Loucy (cell line): ENCODE measurements at regions not wholly inside any gene's neighbourhood (a gene's known extent, or its start where the extent isn't known, plus 50 kb on each side); places are given as distances from the start of the nearest gene placed in this dataset.
A peak's percentile ranks its signal among the peaks of the same experiment; 100 is the strongest.

Source experiments
- H2AFZ ChIP-seq: fragments of 200-600 bp; sonication (generic); 2 replicates; pipeline ENCODE4 v1.6.0; 2016; ENCODE audit warnings: antibody characterized with exemption, mild to moderate bottlenecking, low read length, moderate library complexity
- H3F3A ChIP-seq: fragments of 200-600 bp; 2 replicates; pipeline ENCODE4 v1.6.0; 2016; ENCODE audit warnings: antibody characterized with exemption, low read depth, mild to moderate bottlenecking
- H3K27me3 ChIP-seq: fragments of 200-600 bp; sonication (generic); 2 replicates; pipeline ENCODE4 v1.6.1; 2014; ENCODE audit warnings: low read length, mild to moderate bottlenecking; ENCODE audit not compliant: insufficient read depth, poor library complexity, severe bottlenecking
- H3K36me3 ChIP-seq: fragments of 200-600 bp; sonication (generic); 2 replicates; pipeline ENCODE4 v1.6.1; 2016; ENCODE audit warnings: low read length; ENCODE audit not compliant: insufficient read depth
- H3K4me1 ChIP-seq: fragments of 200-600 bp; sonication (generic); 2 replicates; pipeline ENCODE4 v1.5.1; 2014; ENCODE audit warnings: low read length, mild to moderate bottlenecking; ENCODE audit not compliant: insufficient read depth, poor library complexity, severe bottlenecking
- H3K4me2 ChIP-seq: fragments of 200-600 bp; sonication (generic); 2 replicates; pipeline ENCODE4 v1.6.0; 2014; ENCODE audit warnings: antibody characterized with exemption, low read length, low read depth, mild to moderate bottlenecking; ENCODE audit not compliant: poor library complexity, severe bottlenecking
- H3K4me3 ChIP-seq: fragments of 200-600 bp; sonication (generic); 2 replicates; pipeline ENCODE4 v1.5.1; 2014; ENCODE audit warnings: low read length, mild to moderate bottlenecking, mixed read lengths; ENCODE audit not compliant: poor library complexity, severe bottlenecking
- H3K79me2 ChIP-seq: fragments of 200-600 bp; sonication (generic); 2 replicates; pipeline ENCODE4 v1.6.1; 2014; ENCODE audit warnings: low read length; ENCODE audit not compliant: insufficient read depth
- H3K9ac ChIP-seq: fragments of 200-600 bp; sonication (generic); 2 replicates; pipeline ENCODE4 v1.6.0; 2014; ENCODE audit warnings: mild to moderate bottlenecking, low read depth, low read length, moderate library complexity; ENCODE audit not compliant: poor library complexity, severe bottlenecking
- H3K9me2 ChIP-seq: fragments of 200-600 bp; sonication (generic); replicated peaks from 2 replicates; pipeline ENCODE4 v1.6.1; 2016; ENCODE audit warnings: low read depth, low read length, mixed read lengths
- H3K9me3 ChIP-seq: fragments of 200-600 bp; sonication (generic); 2 replicates; pipeline ENCODE4 v1.6.1; 2014; ENCODE audit warnings: mild to moderate bottlenecking, antibody characterized with exemption, low read length, low read depth; ENCODE audit not compliant: insufficient read depth
- H4K20me1 ChIP-seq: fragments of 200-600 bp; sonication (generic); 2 replicates; pipeline ENCODE4 v1.6.0; 2014; ENCODE audit warnings: antibody characterized with exemption, low read length, mild to moderate bottlenecking; ENCODE audit not compliant: insufficient read depth, poor library complexity, severe bottlenecking
- CTCF ChIP-seq: fragments of 200-600 bp; sonication (generic); conservative IDR thresholded peaks from 2 replicates; pipeline ENCODE4 v1.5.1; 2014; ENCODE audit warnings: mild to moderate bottlenecking, antibody characterized with exemption, low read length
- EZH2phosphoT487 ChIP-seq: fragments of 200-600 bp; IDR thresholded peaks from 2 replicates; pipeline ENCODE4 v1.6.1; 2018; ENCODE audit warnings: antibody characterized with exemption, mild to moderate bottlenecking, moderate library complexity, borderline replicate concordance

GRCh38 chr2:181281206-181281832 is 175.9 kb upstream of the ITGA4 start:
- Histone ChIP-seq H3K9me3 (no peaks in the 10 kb centered on the region), H3K4me2 (peak overlapping the region; percentile 59), H2AFZ (no peak overlapping the region), H4K20me1 (no peaks in the 10 kb centered on the region), H3K36me3 (no peaks in the 10 kb centered on the region), H3K9ac (peak overlapping the region; percentile 14), H3K79me2 (0 out of 2 replicates have a peak, but pooled peaks cover 2% of the 10 kb centered on the region), H3K9me2 (no peaks in the 10 kb centered on the region), H3K4me1 (peaks cover 37% of the 10 kb centered on the region), H3K27me3 (no peaks in the 10 kb centered on the region), H3F3A (peaks cover 10% of the 10 kb centered on the region; the same call in 1 of the 2 replicates), H3K4me3 (peak overlapping the region; percentile 36)
- TF ChIP-seq EZH2phosphoT487: no peak
- no peak for TF ChIP-seq CTCF

- Histone ChIP-seq H4K20me1 (no peaks in the 10 kb centered on the region), H3K79me2 (peaks cover 2% of the 10 kb centered on the region; the same call in 1 of the 2 replicates), H3K4me1 (peaks cover 29% of the 10 kb centered on the region), H2AFZ (no peak overlapping the region), H3K9ac (no peak overlapping the region), H3K9me2 (no peaks in the 10 kb centered on the region), H3K9me3 (no peaks in the 10 kb centered on the region), H3K4me2 (no peak overlapping the region), H3K4me3 (no peak overlapping the region), H3K36me3 (no peaks in the 10 kb centered on the region), H3F3A (peaks cover 10% of the 10 kb centered on the region; the same call in 1 of the 2 replicates), H3K27me3 (no peaks in the 10 kb centered on the region)
- TF ChIP-seq CTCF: no peak
- no peak for TF ChIP-seq EZH2phosphoT487
Measured at GRCh38 chr2:181285116-181285515, 172.1 kb upstream of the ITGA4 start.

- TF ChIP-seq EZH2phosphoT487 (no peak), CTCF (no peak)
- Histone ChIP-seq H3K27me3 (no peaks in the 10 kb centered on the region), H2AFZ (no peak overlapping the region), H4K20me1 (no peaks in the 10 kb centered on the region), H3K36me3 (no peaks in the 10 kb centered on the region), H3K4me1 (no peaks in the 10 kb centered on the region), H3K79me2 (no peaks in the 10 kb centered on the region; the same call in 1 of the 2 replicates), H3K9me3 (no peaks in the 10 kb centered on the region), H3K4me3 (no peak overlapping the region), H3F3A (no peaks in the 10 kb centered on the region), H3K9me2 (no peaks in the 10 kb centered on the region), H3K9ac (no peak overlapping the region), H3K4me2 (no peak overlapping the region)
Measured at GRCh38 chr2:181289698-181290097, 167.5 kb upstream of the ITGA4 start.
